ENCODE measurements at regions not wholly inside any gene's neighbourhood (a gene's known extent, or its start where the extent isn't known, plus 50 kb on each side); places are given as distances from the start of the nearest gene placed in this dataset.
"Not testable (repeated sequence)": the region's sequence is repeated elsewhere in the genome, so short reads cannot be mapped to it uniquely, and the experiment has no call there.

DNA sequence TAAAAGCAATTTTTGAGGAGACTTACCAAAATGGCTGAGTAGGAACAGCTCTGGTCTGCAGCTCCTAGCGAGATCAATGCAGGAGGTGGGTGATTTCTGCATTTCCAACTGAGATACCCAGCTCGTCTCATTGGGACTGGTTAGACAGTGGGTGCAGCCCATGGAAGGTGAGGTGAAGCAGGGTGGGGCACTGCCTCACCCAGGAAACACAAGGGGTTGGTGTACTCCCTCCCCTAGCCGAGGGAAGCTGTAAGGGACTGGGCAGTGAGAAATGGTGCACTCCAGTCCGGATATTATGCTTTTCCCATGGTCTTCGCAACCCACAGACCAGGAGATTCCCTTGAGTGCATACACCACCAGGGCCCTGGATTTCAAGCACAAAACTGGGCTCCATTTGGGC lies 419.0 kb downstream of the NUP35 start:
- TF ChIP-seq, protein P1, sequence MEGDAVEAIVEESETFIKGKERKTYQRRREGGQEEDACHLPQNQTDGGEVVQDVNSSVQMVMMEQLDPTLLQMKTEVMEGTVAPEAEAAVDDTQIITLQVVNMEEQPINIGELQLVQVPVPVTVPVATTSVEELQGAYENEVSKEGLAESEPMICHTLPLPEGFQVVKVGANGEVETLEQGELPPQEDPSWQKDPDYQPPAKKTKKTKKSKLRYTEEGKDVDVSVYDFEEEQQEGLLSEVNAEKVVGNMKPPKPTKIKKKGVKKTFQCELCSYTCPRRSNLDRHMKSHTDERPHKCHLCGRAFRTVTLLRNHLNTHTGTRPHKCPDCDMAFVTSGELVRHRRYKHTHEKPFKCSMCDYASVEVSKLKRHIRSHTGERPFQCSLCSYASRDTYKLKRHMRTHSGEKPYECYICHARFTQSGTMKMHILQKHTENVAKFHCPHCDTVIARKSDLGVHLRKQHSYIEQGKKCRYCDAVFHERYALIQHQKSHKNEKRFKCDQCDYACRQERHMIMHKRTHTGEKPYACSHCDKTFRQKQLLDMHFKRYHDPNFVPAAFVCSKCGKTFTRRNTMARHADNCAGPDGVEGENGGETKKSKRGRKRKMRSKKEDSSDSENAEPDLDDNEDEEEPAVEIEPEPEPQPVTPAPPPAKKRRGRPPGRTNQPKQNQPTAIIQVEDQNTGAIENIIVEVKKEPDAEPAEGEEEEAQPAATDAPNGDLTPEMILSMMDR (conservative IDR thresholded peaks at IDR 0.05; ENCODE audit: low read depth, low read length), result no peak
- H3K4me3 ChIP-seq (ENCODE audit: low read depth, low read length), result no peak overlapping the region
- DNase-seq (ENCODE audit: low read depth), result no peak

GRCh38 chr2:183543731-183544130 lies 419.5 kb downstream of the NUP35 start:
- no peak overlapping the region for H3K4me3 ChIP-seq (ENCODE audit: low read depth, low read length)
- no peak for DNase-seq (ENCODE audit: low read depth)
- TF ChIP-seq, protein P1 (conservative IDR thresholded peaks at IDR 0.05; ENCODE audit: low read depth, low read length), result no peak

GRCh38 chr2:183546560-183547350 lies 422.5 kb downstream of the NUP35 start:
- DNase-seq (ENCODE audit: low read depth); H3K4me3 ChIP-seq (ENCODE audit: low read depth, low read length): not testable (repeated sequence)

- TF ChIP-seq, protein P1 (conservative IDR thresholded peaks at IDR 0.05; ENCODE audit: low read depth, low read length), result no peak
Observed at GRCh38 chr2:183552716-183553115, 428.5 kb downstream of the NUP35 start.

GRCh38 chr2:183564726-183565125 lies 440.5 kb downstream of the NUP35 start:
- TF ChIP-seq, protein P1 (conservative IDR thresholded peaks at IDR 0.05; ENCODE audit: low read depth, low read length), result no peak
- H3K4me3 ChIP-seq (ENCODE audit: low read depth, low read length), result no peak overlapping the region
- DNase-seq (ENCODE audit: low read depth), result no peak

More at GRCh38 chr2:183552716-183553115, 428.5 kb downstream of the NUP35 start:
- DNase-seq (ENCODE audit: low read depth), result no peak
- no peak overlapping the region for H3K4me3 ChIP-seq (ENCODE audit: low read depth, low read length)

- no peak for DNase-seq (ENCODE audit: low read depth)
- TF ChIP-seq, protein P1 (conservative IDR thresholded peaks at IDR 0.05; ENCODE audit: low read depth, low read length), result no peak
- no peak overlapping the region for H3K4me3 ChIP-seq (ENCODE audit: low read depth, low read length)
Observed at GRCh38 chr2:183575481-183575880, 451.2 kb downstream of the NUP35 start.

- no peak for DNase-seq (ENCODE audit: low read depth)
Observed at GRCh38 chr2:183579686-183580085, 455.4 kb downstream of the NUP35 start.

More at GRCh38 chr2:183579686-183580085, 455.4 kb downstream of the NUP35 start:
- TF ChIP-seq, protein P1 (conservative IDR thresholded peaks at IDR 0.05; ENCODE audit: low read depth, low read length), result no peak
- no peak overlapping the region for H3K4me3 ChIP-seq (ENCODE audit: low read depth, low read length)

Data from choroid plexus epithelial cell (primary cell).